Trophoblast cell (in vitro differentiated cells and primary cell): ENCODE measurements at regions not wholly inside any gene's neighbourhood (a gene's known extent, or its start where the extent isn't known, plus 50 kb on each side); places are given as distances from the start of the nearest gene placed in this dataset.

Experiments
- DNase-seq, 2 donors: peaks; one replicate each; pipeline ENCODE4 v3.0.0-alpha.2; 2016
- H2AFZ ChIP-seq: 2 replicates; pipeline ENCODE4 v1.6.1; 2013; ENCODE audit warnings: low read length, moderate library complexity, mild to moderate bottlenecking; ENCODE audit not compliant: insufficient read depth, poor library complexity
- H2AK5ac ChIP-seq: 2 replicates; pipeline ENCODE4 v1.6.1; 2013; ENCODE audit warnings: mild to moderate bottlenecking, low read length
- H2BK120ac ChIP-seq: 2 replicates; pipeline ENCODE4 v1.6.1; 2013; ENCODE audit warnings: low read length, mild to moderate bottlenecking, moderate library complexity; ENCODE audit not compliant: insufficient read depth, poor library complexity
- H2BK12ac ChIP-seq: 2 replicates; pipeline ENCODE4 v1.6.1; 2013; ENCODE audit warnings: mild to moderate bottlenecking, low read length, moderate library complexity
- H2BK5ac ChIP-seq: 2 replicates; pipeline ENCODE4 v1.6.1; 2013; ENCODE audit warnings: low read length, low read depth, moderate library complexity, mild to moderate bottlenecking; ENCODE audit not compliant: poor library complexity
- H3K14ac ChIP-seq: 2 replicates; pipeline ENCODE4 v1.6.1; 2013; ENCODE audit warnings: mild to moderate bottlenecking, low read length
- H3K18ac ChIP-seq: 2 replicates; pipeline ENCODE4 v1.6.1; 2013; ENCODE audit warnings: mild to moderate bottlenecking, low read length
- H3K23ac ChIP-seq: 2 replicates; pipeline ENCODE4 v1.6.1; 2013; ENCODE audit warnings: low read length
- H3K27ac ChIP-seq: 2 replicates; pipeline ENCODE4 v1.5.1; 2013; ENCODE audit warnings: low read depth, mild to moderate bottlenecking, inconsistent platforms, low read length, moderate library complexity
- H3K27me3 ChIP-seq: 2 replicates; pipeline ENCODE4 v1.6.1; 2013; ENCODE audit warnings: inconsistent platforms, mild to moderate bottlenecking, low read length, moderate library complexity; ENCODE audit not compliant: insufficient read depth
- H3K36me3 ChIP-seq, 2 experiments: 1 replicate in 1 of 2; 2 replicates in 1 of 2; pipeline ENCODE4 v1.6.1; 2013; ENCODE audit warnings: low read length in 2 of 2, mild to moderate bottlenecking in 2 of 2, moderate library complexity in 1 of 2; ENCODE audit not compliant: insufficient read depth in 2 of 2, control insufficient read depth in 1 of 2
- H3K4ac ChIP-seq: 2 replicates; pipeline ENCODE4 v1.6.1; 2013; ENCODE audit warnings: low read depth, mild to moderate bottlenecking, low read length, moderate library complexity
- H3K4me1 ChIP-seq, 2 experiments: 1 replicate in 1 of 2; 2 replicates in 1 of 2; pipeline ENCODE4 v1.6.1; 2013; ENCODE audit warnings: low read length in 2 of 2, mild to moderate bottlenecking in 2 of 2, moderate library complexity in 1 of 2; ENCODE audit not compliant: insufficient read depth in 2 of 2, control insufficient read depth in 1 of 2
- H3K4me2 ChIP-seq: 2 replicates; pipeline ENCODE4 v1.6.1; 2013; ENCODE audit warnings: inconsistent platforms, mild to moderate bottlenecking, low read length, moderate library complexity
- H3K4me3 ChIP-seq: 2 replicates; pipeline ENCODE4 v1.5.1; 2013; ENCODE audit warnings: mild to moderate bottlenecking, low read depth, low read length, inconsistent platforms
- H3K79me1 ChIP-seq: one replicate; pipeline ENCODE4 v1.6.1; 2013; ENCODE audit warnings: low read length
- H3K79me2 ChIP-seq: 2 replicates; pipeline ENCODE4 v1.6.1; 2013; ENCODE audit warnings: low read length, mild to moderate bottlenecking; ENCODE audit not compliant: control insufficient read depth, insufficient read depth, poor library complexity
- H3K9ac ChIP-seq: 2 replicates; pipeline ENCODE4 v1.6.1; 2013; ENCODE audit warnings: mild to moderate bottlenecking, low read length
- H3K9me3 ChIP-seq: 2 replicates; pipeline ENCODE4 v1.6.1; 2013; ENCODE audit warnings: low read depth, mild to moderate bottlenecking, control low read depth, inconsistent platforms, low read length; ENCODE audit not compliant: insufficient read depth
- H4K12ac ChIP-seq: 2 replicates; pipeline ENCODE4 v1.6.1; 2013; ENCODE audit warnings: low read depth, mild to moderate bottlenecking, low read length, moderate library complexity
- H4K8ac ChIP-seq: 2 replicates; pipeline ENCODE4 v1.6.1; 2013; ENCODE audit warnings: low read depth, mild to moderate bottlenecking, low read length, moderate library complexity
- H4K91ac ChIP-seq: one replicate; pipeline ENCODE4 v1.6.1; 2013; ENCODE audit warnings: low read depth, mild to moderate bottlenecking, low read length, moderate library complexity
- WGBS: extraction: QIAGEN DNeasy Blood & Tissue Kit; methylation state at CpG from one replicate; pipeline ENCODE4 v1.1.7; 2013; ENCODE audit warnings: missing lambda C conversion rate; ENCODE audit not compliant: insufficient read length, insufficient coverage; ENCODE audit errors: extremely low coverage; 5-methylcytosine and 5-hydroxymethylcytosine counted together

- no CpG with 5 or more reads among the region's 10 CpGs for WGBS
- no peak overlapping the region for H2BK5ac ChIP-seq
Observed at GRCh38 chr2:16123856-16124780, 183.8 kb downstream of the MYCN start.

GRCh38 chr2:16123421-16123820 lies 183.1 kb downstream of the MYCN start:
- H3K4me1 ChIP-seq, result no peaks in the 10 kb centered on the region
- H3K4me2 ChIP-seq, result no peak overlapping the region
- no peak overlapping the region for H4K91ac ChIP-seq
- H3K23ac ChIP-seq, result no peak overlapping the region
- H3K79me1 ChIP-seq, result no peaks in the 10 kb centered on the region
- no peak overlapping the region for H3K14ac ChIP-seq
- DNase-seq, result peak in 1 of 2 donors; percentile 3
- H3K36me3 ChIP-seq, result no peaks in the 10 kb centered on the region
- no peak overlapping the region for H3K4me3 ChIP-seq
- H2AK5ac ChIP-seq, result no peak overlapping the region
- H3K9me3 ChIP-seq, result no peaks in the 10 kb centered on the region
- H4K8ac ChIP-seq, result no peak overlapping the region
- H3K4ac ChIP-seq, result no peak overlapping the region
- H3K27ac ChIP-seq, result no peak overlapping the region
- H3K27me3 ChIP-seq, result no peaks in the 10 kb centered on the region
- H2BK5ac ChIP-seq, result no peak overlapping the region
- H3K79me2 ChIP-seq, result no peaks in the 10 kb centered on the region
- H4K12ac ChIP-seq, result no peak overlapping the region
- no peak overlapping the region for H2BK120ac ChIP-seq
- no CpG with 5 or more reads among the region's 8 CpGs for WGBS
- no peak overlapping the region for H2AFZ ChIP-seq
- no peak overlapping the region for H2BK12ac ChIP-seq
- no peak overlapping the region for H3K9ac ChIP-seq
- no peak overlapping the region for H3K18ac ChIP-seq

More at GRCh38 chr2:16123856-16124780, 183.8 kb downstream of the MYCN start:
- no peak overlapping the region for H3K4me2 ChIP-seq
- H3K27ac ChIP-seq, result no peak overlapping the region
- no peak overlapping the region for H4K12ac ChIP-seq
- no peak overlapping the region for H3K23ac ChIP-seq
- H2BK12ac ChIP-seq, result no peak overlapping the region
- H3K9ac ChIP-seq, result no peak overlapping the region
- no peak overlapping the region for H4K91ac ChIP-seq
- H3K36me3 ChIP-seq, result no peaks in the 10 kb centered on the region
- no peak overlapping the region for H4K8ac ChIP-seq
- no peak overlapping the region for H3K4me3 ChIP-seq
- no peak overlapping the region for H2AFZ ChIP-seq
- no peaks in the 10 kb centered on the region for H3K79me2 ChIP-seq
- H3K79me1 ChIP-seq, result no peaks in the 10 kb centered on the region
- H2AK5ac ChIP-seq, result no peak overlapping the region
- no peak overlapping the region for H3K4ac ChIP-seq
- H3K4me1 ChIP-seq, result no peaks in the 10 kb centered on the region
- H3K27me3 ChIP-seq, result no peaks in the 10 kb centered on the region
- no peaks in the 10 kb centered on the region for H3K9me3 ChIP-seq
- DNase-seq, result peak in 1 of 2 donors; percentile 0
- no peak overlapping the region for H3K14ac ChIP-seq
- no peak overlapping the region for H2BK120ac ChIP-seq
- H3K18ac ChIP-seq, result no peak overlapping the region

DNA sequence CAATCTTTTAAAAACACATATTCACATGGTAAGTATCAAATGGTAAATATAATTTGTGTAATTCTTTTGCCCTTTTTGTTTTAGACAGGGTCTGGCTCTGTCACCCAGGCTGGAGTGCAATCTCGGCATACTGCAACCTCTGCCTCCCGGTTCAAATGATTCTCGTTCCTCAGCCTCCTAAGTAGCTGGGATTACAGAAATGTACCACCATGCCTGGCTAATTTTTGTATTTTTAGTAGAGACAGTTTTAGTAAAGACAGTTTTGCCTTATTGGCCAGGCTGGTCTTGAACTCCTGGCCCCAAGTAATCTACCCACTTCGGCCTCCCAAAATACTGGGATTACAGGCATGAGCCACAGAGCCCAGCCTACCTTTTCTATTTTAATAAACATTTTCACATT lies 182.2 kb downstream of the MYCN start:
- Histone ChIP-seq H3K4ac (no peak overlapping the region), H3K14ac (no peak overlapping the region), H3K27me3 (no peaks in the 10 kb centered on the region), H4K12ac (no peak overlapping the region), H4K91ac (no peak overlapping the region), H3K23ac (no peak overlapping the region), H2AFZ (no peak overlapping the region), H3K18ac (no peak overlapping the region), H3K9me3 (no peaks in the 10 kb centered on the region), H3K9ac (no peak overlapping the region), H2BK5ac (no peak overlapping the region), H2BK12ac (no peak overlapping the region), H3K36me3 (no peaks in the 10 kb centered on the region), H3K4me3 (no peak overlapping the region), H2BK120ac (no peak overlapping the region), H3K4me2 (no peak overlapping the region), H4K8ac (no peak overlapping the region), H3K79me2 (no peaks in the 10 kb centered on the region), H3K27ac (no peak overlapping the region), H2AK5ac (no peak overlapping the region), H3K79me1 (no peaks in the 10 kb centered on the region), H3K4me1 (no peaks in the 10 kb centered on the region)
- DNase-seq, result no peak
- WGBS, result no CpG with 5 or more reads among the region's 4 CpGs

DNA sequence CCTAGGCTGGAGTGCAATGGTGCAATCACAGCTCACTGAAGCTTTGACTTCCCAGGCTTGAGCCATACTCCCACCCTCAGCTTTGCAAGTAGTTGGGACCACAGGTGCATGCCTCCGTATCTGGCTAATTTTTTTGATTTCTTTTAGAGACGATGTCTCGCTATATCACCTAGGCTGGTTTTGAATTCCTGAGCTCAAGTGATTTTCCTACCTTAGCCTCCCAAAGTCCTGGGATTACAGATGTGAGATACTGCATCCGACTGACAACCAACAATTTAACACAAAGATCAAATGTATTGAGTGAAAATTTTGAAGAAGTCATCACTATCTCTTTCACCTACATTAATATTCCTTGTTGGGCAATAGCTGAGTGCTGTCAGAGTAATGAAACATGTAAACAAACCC lies 181.6 kb downstream of the MYCN start:
- Histone ChIP-seq H2AK5ac (no peak overlapping the region), H3K9ac (no peak overlapping the region), H2BK12ac (no peak overlapping the region), H3K79me2 (no peaks in the 10 kb centered on the region), H3K14ac (no peak overlapping the region), H2BK5ac (no peak overlapping the region), H2BK120ac (no peak overlapping the region), H4K8ac (no peak overlapping the region), H3K23ac (no peak overlapping the region), H2AFZ (no peak overlapping the region), H3K4ac (no peak overlapping the region), H3K27me3 (no peaks in the 10 kb centered on the region), H3K18ac (no peak overlapping the region), H3K36me3 (no peaks in the 10 kb centered on the region), H3K4me1 (no peaks in the 10 kb centered on the region), H3K4me3 (no peak overlapping the region), H3K4me2 (no peak overlapping the region), H3K79me1 (no peaks in the 10 kb centered on the region), H3K27ac (no peak overlapping the region), H4K91ac (no peak overlapping the region), H4K12ac (no peak overlapping the region), H3K9me3 (no peaks in the 10 kb centered on the region)
- DNase-seq, result no peak
- WGBS, result no CpG with 5 or more reads among the region's 4 CpGs
